Large intestine (tissue), 3 donors: ENCODE measurements at regions not wholly inside any gene's neighbourhood (a gene's known extent, or its start where the extent isn't known, plus 50 kb on each side); places are given as distances from the start of the nearest gene placed in this dataset.

ENCODE experiments used
- DNase-seq, 2 donors: peaks; one replicate each; pipeline versions ENCODE4 v3.0.0 to v3.0.0-alpha.2; 2013
- H3K27ac ChIP-seq: one replicate; pipeline ENCODE4 v1.5.1; 2013; ENCODE audit warnings: low read length
- H3K27me3 ChIP-seq: 2 replicates; pipeline ENCODE4 v1.6.1; 2013; ENCODE audit warnings: low read length; ENCODE audit not compliant: control insufficient read depth, insufficient read depth
- H3K36me3 ChIP-seq: 2 replicates; pipeline ENCODE4 v1.6.1; 2013; ENCODE audit warnings: low read length; ENCODE audit not compliant: control insufficient read depth, insufficient read depth
- H3K4me1 ChIP-seq: one replicate; pipeline ENCODE4 v1.6.1; 2013; ENCODE audit warnings: low read length; ENCODE audit not compliant: control insufficient read depth, insufficient read depth
- H3K4me3 ChIP-seq: one replicate; pipeline ENCODE4 v1.5.1; 2013; ENCODE audit warnings: low read length
- H3K9me3 ChIP-seq: one replicate; pipeline ENCODE4 v1.6.1; 2013; ENCODE audit warnings: mild to moderate bottlenecking, low read depth, low read length, moderate library complexity; ENCODE audit not compliant: control insufficient read depth
- WGBS: methylation state at CpG from one replicate; pipeline ENCODE4 v1.1.5; 2013; ENCODE audit warnings: low lambda C conversion rate; ENCODE audit not compliant: insufficient coverage; 5-methylcytosine and 5-hydroxymethylcytosine counted together

DNA sequence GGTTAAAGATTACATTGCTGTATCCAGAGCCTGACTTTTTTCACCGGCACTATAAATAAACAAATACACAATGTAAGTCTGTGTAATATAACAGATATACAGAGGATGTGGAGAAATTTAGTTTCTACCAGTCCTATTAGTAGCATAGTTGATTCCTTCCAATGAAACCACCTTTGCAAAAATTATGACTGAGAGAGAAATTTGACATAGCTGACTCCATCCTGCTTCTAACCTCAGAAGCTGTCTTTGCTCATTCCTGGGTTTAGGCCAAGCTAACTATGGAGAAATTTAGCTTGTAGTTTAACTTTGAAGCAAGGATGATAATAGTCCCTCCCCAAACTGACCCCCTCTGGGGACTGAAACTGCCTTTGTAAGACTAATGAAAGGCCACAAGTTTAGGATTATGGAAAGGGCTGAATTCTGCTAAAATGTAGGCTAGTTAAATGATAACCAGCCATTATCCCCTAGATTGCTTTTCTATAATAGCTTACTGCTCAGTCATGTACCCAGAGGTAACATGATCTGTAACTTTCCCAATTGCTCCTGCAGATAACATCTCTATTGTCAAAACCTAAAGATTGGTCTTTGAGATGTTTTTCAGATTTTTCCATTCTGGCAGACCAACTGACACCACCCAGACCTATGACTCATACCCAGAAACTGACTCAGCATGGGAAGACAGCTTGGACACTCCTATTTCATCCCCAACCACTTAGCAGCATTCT, 172.8 kb upstream of the ARG1 start:
- WGBS: no CpG with 5 or more reads among the region's 1 CpG
- no peaks in the 10 kb centered on the region for H3K27me3 ChIP-seq
- H3K9me3 ChIP-seq: no peaks in the 10 kb centered on the region
- DNase-seq: no peak
- H3K27ac ChIP-seq: no peak overlapping the region
- no peaks in the 10 kb centered on the region for H3K4me1 ChIP-seq
- H3K36me3 ChIP-seq: no peaks in the 10 kb centered on the region
- no peak overlapping the region for H3K4me3 ChIP-seq

DNA sequence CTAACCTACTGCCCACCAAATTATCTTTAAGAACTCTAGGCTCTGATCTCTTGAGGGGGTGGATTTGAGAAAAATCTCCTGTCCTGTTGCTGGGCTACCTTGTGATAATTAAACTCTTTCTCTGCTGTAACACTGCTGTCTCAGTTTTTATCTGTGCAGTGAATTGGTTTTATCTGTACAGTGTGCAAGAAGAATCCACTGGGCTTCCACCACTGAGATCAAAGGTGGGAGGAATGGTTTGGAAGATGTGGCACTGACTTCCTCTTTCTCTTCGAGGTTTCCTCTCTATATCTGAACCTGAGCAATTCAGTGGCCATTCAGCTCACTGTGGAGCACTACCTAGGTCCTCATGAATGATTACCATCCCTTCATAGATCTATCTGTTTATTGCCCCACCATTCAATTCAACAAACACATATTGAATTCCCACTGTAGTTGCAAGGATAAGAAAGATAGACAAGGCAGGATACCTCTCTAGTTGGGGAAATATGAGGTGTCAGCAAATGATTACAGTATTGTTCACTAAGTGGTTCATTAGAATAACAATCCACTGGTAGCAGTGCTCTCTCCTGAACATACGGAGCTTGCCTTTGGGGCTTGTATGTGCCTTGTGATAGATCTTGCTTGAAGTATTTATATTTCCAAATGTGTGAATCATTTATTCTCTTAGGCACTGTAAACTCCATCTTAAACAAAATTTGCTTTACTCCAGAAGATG, 172.1 kb upstream of the ARG1 start:
- Histone ChIP-seq H3K9me3 (no peaks in the 10 kb centered on the region), H3K4me3 (no peak overlapping the region), H3K27ac (no peak overlapping the region), H3K4me1 (no peaks in the 10 kb centered on the region), H3K36me3 (no peaks in the 10 kb centered on the region), H3K27me3 (no peaks in the 10 kb centered on the region)
- no peak for DNase-seq
- WGBS: no CpG with 5 or more reads among the region's 2 CpGs

DNA sequence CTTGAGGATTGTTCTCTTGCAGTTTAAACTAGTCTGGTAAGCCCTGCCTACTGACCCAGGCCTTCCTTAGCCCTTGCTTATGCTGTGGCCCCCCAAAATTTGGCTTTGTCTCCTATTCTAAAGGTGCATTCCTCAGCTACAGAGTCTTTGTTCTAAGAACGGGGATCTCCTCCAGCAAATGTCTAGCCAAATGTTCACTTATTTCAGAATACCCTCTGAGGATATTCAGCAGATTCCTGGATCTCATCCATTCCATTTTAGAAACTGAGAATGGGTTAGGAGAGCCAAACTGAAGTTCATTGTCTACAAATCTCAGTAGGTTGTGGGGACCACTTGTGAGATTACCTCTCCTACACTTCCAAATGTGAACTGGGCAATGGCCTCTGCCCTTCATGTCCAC, 164.2 kb upstream of the ARG1 start:
- H3K27ac ChIP-seq: no peak overlapping the region
- DNase-seq: no peak
- H3K4me1 ChIP-seq: peaks cover 9% of the 10 kb centered on the region
- no CpG with 5 or more reads among the region's 1 CpG for WGBS
- H3K4me3 ChIP-seq: no peak overlapping the region
- H3K27me3 ChIP-seq: no peaks in the 10 kb centered on the region
- no peaks in the 10 kb centered on the region for H3K36me3 ChIP-seq
- H3K9me3 ChIP-seq: no peaks in the 10 kb centered on the region

DNA sequence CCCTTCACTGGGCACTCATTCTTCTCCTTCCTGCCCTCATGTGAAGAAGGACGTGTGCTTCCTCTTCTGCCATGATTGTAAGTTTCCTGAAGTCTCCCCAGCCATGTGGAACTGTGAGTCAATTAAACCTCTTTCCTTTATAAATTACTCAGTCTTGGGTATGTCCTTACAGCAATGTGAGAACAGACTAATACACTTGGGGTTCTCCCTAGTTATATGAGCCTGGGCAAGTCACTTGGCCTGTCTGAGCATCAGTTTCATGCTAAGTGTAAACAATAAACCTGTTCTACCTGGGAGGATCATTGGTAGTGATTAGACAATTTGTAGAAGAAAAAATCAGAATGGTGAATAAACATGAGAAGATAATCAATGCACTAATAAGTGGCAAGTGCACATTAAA, 162.2 kb upstream of the ARG1 start:
- no peak overlapping the region for H3K27ac ChIP-seq
- H3K36me3 ChIP-seq: no peaks in the 10 kb centered on the region
- no CpG with 5 or more reads among the region's 1 CpG for WGBS
- DNase-seq: no peak
- peaks cover 19% of the 10 kb centered on the region for H3K4me1 ChIP-seq
- no peaks in the 10 kb centered on the region for H3K27me3 ChIP-seq
- no peaks in the 10 kb centered on the region for H3K9me3 ChIP-seq
- no peak overlapping the region for H3K4me3 ChIP-seq

DNA sequence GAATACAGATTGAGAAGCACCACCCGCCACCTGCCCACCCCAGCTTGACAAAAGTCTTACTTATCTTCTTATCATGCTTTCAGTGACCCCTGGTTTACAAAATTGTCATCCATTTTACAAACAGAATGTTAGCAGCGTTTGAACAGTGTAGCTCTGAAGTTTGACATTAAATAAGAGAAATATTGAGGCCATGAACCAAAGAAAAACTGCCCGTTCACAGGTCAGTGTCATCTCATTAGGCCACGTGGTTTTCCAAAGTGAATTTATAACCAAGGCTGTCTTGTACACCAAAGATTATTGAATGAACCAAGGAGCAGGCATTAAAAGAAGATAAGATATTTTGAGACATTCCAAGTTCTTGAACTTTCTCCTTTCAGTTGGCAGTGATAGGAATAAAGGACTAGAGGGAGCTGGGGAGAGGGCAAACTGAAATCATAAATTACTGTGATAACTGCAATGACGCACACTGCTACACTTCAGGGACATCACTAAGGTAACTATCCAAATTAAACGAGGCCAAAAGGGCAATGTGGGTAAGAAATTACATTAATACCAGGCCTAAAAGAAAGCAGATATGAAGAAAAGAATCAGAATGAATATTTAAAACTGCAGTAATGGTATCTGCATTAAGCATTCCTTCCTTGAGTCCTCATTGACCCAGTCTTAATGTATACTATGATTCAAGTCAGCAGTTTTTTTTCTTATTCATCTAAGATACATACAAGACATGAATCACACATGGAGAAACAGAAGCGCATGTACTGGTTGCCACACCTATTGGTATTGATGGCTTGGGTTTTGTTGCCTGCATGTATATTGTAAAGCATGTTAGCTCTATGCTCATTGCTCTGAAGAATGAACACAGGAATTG, 159.8 kb upstream of the ARG1 start:
- 25% methylated on average over 4 of the region's 7 CpGs for WGBS
- Histone ChIP-seq H3K9me3 (no peaks in the 10 kb centered on the region), H3K27me3 (no peaks in the 10 kb centered on the region), H3K36me3 (no peaks in the 10 kb centered on the region), H3K4me1 (peaks cover 22% of the 10 kb centered on the region), H3K27ac (peak overlapping the region; percentile 27), H3K4me3 (no peak overlapping the region)
- peak; percentile 61 to 87 for DNase-seq

DNA sequence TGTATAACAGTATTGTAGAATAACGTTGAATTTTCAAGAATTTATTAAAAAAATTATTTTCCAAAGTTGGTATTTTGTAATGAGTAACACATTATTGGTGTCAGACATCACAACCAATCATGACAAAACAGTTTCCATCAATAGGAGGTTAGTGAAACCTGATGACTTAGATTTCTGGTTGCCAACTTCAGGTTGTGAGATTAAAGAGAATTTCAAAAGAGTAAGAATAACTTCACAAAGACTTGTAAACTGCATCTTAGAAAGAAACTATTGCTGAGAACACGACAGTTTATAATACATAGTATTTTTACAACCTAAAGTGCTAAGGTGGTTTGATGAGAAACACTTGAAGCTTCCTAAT, 159.2 kb upstream of the ARG1 start:
- Histone ChIP-seq H3K9me3 (no peaks in the 10 kb centered on the region), H3K4me3 (no peak overlapping the region), H3K4me1 (peaks cover 25% of the 10 kb centered on the region), H3K36me3 (no peaks in the 10 kb centered on the region), H3K27ac (peak overlapping the region; percentile 27), H3K27me3 (no peaks in the 10 kb centered on the region)
- 100% methylated on average over 2 of the region's 2 CpGs for WGBS
- no peak for DNase-seq

DNA sequence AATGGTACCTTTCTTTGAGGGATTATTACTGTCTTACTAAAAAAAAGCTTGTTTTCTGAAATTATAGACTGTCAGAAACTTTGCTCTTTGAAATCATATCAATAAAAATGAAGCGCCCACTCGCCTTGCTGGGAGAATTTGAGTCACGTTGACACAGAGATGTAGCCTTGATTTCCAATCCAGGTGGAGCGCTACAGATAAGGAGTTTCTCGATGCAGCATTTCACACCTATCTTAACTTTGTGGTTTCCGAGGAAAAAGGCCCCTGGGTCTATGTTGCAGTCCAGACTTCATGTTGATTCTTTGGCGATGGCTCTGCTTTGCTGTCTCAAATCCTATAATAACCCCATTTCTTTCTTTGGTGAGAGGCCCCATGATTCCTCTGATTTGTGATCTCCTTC, 158.1 kb upstream of the ARG1 start:
- Histone ChIP-seq H3K36me3 (no peaks in the 10 kb centered on the region), H3K27me3 (no peaks in the 10 kb centered on the region), H3K4me1 (peaks cover 27% of the 10 kb centered on the region), H3K4me3 (no peak overlapping the region), H3K9me3 (no peaks in the 10 kb centered on the region), H3K27ac (peak overlapping the region; percentile 27)
- peak; percentile 14 to 78 for DNase-seq
- WGBS: no CpG with 5 or more reads among the region's 7 CpGs

DNA sequence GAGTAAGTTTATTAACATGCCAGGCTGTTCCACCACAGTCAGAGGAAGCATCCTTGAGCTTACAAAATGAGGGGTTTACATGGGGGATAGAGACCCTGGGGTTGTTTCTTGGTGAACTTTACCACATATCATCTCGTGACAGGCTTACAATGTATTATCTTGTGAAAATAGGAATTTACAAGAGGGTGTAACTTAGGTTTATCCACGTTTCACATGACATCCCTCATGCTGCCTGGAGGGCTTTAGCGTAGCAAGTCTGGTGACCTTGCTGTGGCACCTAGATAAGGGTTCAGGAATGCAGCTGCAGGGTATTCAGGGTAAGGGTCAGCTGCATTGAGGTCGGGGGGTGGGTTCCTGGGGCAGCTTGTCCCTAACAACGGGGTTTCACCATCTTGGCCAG, 154.6 kb upstream of the ARG1 start:
- no peaks in the 10 kb centered on the region for H3K36me3 ChIP-seq
- no peaks in the 10 kb centered on the region for H3K9me3 ChIP-seq
- WGBS: no CpG with 5 or more reads among the region's 5 CpGs
- DNase-seq: peak; percentile 64 to 74
- no peaks in the 10 kb centered on the region for H3K27me3 ChIP-seq
- H3K27ac ChIP-seq: peak overlapping the region; percentile 60
- peaks cover 20% of the 10 kb centered on the region for H3K4me1 ChIP-seq
- no peak overlapping the region for H3K4me3 ChIP-seq

DNA sequence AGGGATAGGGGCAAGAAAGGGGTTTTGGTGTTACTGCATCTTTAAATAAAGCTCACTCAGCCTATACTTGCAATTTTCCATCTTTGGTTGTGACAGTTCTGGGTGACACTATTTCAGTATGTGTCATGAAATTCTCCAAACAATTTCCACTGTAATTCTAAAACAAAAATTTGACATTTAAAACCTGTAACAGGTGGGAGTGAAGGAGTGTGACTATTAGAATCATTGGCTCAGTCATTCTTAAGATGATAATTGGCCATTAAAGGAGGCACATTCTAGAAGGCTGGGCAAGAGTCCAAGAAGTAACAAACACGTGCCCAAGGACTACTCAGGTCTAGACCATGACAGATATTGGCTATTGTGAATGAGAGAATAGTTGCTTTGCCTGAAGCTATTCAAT, 153.3 kb upstream of the ARG1 start:
- no CpG with 5 or more reads among the region's 1 CpG for WGBS
- H3K27me3 ChIP-seq: no peaks in the 10 kb centered on the region
- H3K36me3 ChIP-seq: no peaks in the 10 kb centered on the region
- peaks cover 17% of the 10 kb centered on the region for H3K4me1 ChIP-seq
- no peak overlapping the region for H3K4me3 ChIP-seq
- peak overlapping the region; percentile 32 for H3K27ac ChIP-seq
- H3K9me3 ChIP-seq: no peaks in the 10 kb centered on the region
- peak; percentile 9 to 47 for DNase-seq

DNA sequence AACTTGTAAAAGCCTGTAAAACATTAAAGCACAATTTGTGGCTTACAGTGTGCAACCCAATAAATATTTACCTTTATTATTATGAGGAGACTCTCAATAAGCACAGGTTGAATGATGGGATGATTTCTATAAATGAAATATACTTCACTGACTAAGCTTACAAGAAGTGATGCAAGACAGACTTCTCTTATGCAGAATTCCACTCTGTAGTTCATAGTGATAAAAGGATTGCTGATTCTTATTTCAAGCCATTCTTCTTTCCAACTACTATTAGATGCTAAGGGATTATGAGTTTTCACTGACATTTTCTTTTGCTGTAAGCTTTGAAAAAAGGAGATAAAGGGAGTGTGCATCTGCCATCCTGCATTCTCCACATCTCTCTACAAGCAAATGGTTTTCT, 149.0 kb upstream of the ARG1 start:
- Histone ChIP-seq H3K36me3 (no peaks in the 10 kb centered on the region), H3K4me3 (no peak overlapping the region), H3K27ac (no peak overlapping the region), H3K4me1 (peaks cover 6% of the 10 kb centered on the region), H3K27me3 (no peaks in the 10 kb centered on the region), H3K9me3 (no peaks in the 10 kb centered on the region)
- DNase-seq: no peak
